Fibroblast of lung (primary cell): ENCODE measurements at regions not wholly inside any gene's neighbourhood (a gene's known extent, or its start where the extent isn't known, plus 50 kb on each side); places are given as distances from the start of the nearest gene placed in this dataset.
"Not testable (repeated sequence)": the region's sequence is repeated elsewhere in the genome, so short reads cannot be mapped to it uniquely, and the experiment has no call there.

ENCODE experiments used
- CTCF ChIP-seq, 2 donors: IDR thresholded peaks in 1 of 2; conservative IDR thresholded peaks in 1 of 2; 1 replicate in 1 of 2; 2 replicates in 1 of 2; pipeline ENCODE4 v1.5.1; 2011 to 2012; ENCODE audit warnings: low read length in 2 of 2, control low read depth in 1 of 2, inconsistent platforms in 1 of 2, low read depth in 1 of 2, mild to moderate bottlenecking in 1 of 2
- EZH2 ChIP-seq: IDR thresholded peaks from 2 replicates; pipeline ENCODE4 v1.5.1; 2012; ENCODE audit warnings: low read length, control low read depth, mild to moderate bottlenecking; ENCODE audit errors: missing control alignments

- TF ChIP-seq CTCF (conservative IDR thresholded peaks at IDR 0.05 in 1 of 2, IDR thresholded peaks at IDR 0.05 in 1 of 2; ENCODE audit: low read depth in 1 of 2, low read length in 2 of 2); EZH2: not testable (repeated sequence)
These were observed 2896.5 kb downstream of the RPIA start for GRCh38 chr2:91587908-91588535.
